HG03521 (cell line): ENCODE measurements at regions not wholly inside any gene's neighbourhood (a gene's known extent, or its start where the extent isn't known, plus 50 kb on each side); places are given as distances from the start of the nearest gene placed in this dataset.
"Not testable (repeated sequence)": the region's sequence is repeated elsewhere in the genome, so short reads cannot be mapped to it uniquely, and the experiment has no call there.

Experiments used
- ATAC-seq: cut with Tn5 transposase; IDR thresholded peaks from one replicate; pipeline ENCODE4 v1.9.1; 2021; ENCODE audit warnings: mild to moderate bottlenecking, moderate library complexity; ENCODE audit not compliant: unreplicated experiment

DNA sequence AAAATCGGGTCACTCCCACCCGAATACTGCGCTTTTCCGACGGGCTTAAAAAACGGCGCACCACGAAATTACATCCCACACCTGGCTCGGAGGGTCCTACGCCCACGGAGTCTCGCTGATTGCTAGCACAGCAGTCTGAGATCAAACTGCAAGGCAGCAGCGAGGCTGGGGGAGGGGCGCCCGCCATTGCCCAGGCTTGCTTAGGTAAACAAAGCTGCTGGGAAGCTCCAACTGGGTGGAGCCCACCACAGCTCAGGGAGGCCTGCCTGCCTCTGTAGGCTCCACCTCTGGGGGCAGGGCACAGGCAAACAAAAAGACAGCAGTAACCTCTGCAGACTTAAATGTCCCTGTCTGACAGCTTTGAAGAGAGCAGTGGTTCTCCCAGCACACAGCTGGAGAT, 325.7 kb upstream of the PIK3R1 start:
- not testable (repeated sequence) for ATAC-seq

DNA sequence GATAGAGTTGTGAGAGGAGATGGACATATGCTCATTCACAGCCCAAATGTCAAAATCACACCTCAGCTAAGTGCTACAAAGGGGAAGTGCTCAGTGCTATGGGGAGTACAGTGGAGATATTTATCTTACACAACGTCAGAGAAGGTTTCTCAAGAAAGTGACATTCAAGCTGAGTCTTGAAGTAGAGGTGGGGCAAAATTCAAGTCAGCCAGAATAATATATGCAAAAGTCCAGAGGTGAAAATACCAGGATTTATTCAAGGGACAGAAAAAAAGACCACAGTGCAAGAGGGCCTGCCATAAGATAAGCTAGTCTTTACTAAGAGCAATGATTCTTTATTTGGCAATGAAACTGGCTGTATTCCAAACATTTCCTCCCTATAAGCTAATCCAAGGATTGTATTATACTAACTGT, 327.8 kb upstream of the PIK3R1 start:
- ATAC-seq, result no peak

DNA sequence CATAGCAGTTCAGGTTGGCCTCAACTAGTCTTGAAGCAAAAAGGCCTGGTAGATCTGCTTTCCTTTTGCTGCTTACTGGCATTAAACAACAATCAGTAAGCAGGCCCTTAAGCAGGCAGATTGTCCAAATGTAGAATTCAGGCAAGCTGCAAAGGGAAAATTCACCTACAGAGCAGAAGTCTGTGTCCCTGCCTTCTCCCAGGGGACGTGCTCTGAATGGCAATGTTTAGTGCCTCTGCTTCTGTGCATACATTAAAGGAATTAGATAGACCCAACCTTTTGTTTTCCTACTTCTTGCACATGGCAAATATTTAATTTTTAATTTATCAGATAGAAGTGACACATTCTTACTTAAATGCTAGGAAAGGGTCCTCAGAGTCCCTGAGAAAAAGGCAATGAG, 328.8 kb upstream of the PIK3R1 start:
- no peak for ATAC-seq

DNA sequence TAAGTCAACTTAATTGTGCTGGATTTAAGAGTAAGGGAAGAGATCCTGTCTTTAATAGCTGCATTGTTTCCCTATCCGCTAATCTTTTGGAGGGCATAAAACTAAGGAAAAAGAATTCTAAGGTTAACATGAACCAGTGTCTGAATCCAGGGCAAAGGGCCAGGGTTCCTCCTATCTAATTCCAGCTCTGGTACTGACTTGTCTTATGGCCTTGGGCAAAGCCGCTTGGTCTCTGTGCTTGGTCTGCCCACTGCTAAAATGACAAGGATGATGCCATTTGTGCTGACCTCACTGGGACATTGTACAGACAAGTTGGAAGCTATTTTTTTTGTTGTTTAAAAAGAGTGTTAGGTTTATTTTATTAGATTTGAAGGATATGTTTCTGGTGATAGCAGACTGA, 334.7 kb upstream of the PIK3R1 start:
- no peak for ATAC-seq

DNA sequence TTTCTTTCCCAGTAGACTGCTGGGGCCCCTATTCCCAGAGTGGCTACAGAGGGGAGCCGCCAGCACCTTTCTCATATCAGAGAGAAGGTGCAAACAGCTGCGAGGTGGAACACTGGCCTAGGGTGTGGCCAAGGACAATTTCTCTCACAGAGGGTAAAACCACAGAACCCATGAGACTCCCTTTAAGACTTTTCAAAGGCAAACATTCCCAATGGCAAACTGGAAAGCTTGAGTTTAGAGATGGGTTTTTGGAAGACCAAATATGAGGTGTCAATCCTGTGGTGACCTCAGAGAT, 335.1 kb upstream of the PIK3R1 start:
- ATAC-seq, result no peak

DNA sequence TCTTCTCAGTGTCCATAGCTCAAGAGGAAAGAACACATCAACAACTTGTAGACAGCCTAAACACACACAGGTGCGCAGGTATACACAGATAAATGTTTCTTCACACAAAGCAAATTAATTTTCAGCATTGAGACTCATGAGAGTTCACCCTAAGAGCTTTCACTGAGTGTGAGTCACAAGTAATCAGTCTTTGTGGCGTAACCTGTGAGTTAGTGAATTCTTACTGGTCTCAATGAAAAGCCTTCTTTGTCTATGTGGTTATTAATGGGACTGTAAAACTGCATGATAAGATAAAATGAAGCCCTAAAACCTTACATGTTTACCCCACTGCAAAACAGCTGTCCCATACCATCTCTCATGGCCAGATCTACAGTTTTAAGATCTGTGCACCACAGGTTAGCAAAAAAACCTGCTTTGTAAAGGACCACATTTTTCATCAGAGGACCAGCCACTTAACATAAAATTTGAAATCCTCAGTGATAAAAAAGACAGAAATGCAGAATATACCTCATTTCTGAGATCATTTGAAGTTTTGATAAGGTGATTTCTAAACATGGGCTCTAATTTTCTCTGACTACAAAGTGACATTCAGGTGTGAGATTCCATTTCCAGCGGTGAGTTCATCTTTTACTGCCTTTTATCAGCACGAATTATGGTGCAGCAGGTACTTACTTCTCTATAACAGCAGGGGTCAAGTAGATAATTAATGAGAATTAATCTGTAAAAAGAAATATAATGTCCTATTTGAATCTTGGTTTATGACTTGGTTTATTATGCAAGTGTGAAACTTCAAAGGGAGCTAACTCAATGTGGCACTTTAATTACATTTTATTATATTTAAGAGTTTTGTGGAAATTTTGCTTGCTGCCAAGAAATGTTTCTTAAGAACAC, 335.7 kb upstream of the PIK3R1 start:
- no peak for ATAC-seq

DNA sequence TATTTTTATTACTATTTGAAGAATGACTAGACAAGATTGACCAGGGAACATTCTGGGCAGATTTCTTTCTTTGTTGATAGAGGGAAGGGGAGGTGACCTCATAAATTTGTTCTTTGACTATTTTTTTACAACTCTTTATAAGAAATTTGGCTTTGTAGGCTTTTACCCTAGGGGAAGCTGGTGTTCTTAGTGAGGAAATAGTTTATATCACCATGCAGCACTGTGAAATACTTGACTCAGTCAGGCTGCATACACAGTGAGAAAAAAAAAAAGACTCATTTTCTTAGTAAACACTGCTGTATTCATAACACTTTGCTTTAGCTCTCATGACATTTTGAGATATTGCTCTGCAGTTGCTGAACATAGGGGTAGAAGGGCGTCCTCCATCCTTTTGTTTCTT, 336.6 kb upstream of the PIK3R1 start:
- ATAC-seq, result no peak

DNA sequence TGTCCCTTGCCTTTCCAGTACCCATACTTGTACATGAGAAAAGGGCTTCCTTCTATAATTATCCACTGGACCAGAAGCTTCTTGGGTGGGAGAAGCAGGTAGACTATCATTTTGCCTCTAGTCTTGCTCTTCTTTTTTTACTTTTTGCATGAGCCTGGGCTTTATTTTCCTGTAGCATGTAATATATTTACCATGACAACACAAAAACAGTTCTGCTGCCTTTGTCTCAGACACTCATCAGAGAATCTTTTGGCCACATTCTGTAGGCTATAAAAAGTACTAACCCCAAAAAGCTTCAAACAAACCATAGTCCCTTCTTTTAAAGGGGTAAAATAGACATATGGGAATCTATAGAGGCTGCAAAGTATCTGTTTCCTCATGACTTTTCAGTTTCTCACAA, 339.2 kb upstream of the PIK3R1 start:
- no peak for ATAC-seq

DNA sequence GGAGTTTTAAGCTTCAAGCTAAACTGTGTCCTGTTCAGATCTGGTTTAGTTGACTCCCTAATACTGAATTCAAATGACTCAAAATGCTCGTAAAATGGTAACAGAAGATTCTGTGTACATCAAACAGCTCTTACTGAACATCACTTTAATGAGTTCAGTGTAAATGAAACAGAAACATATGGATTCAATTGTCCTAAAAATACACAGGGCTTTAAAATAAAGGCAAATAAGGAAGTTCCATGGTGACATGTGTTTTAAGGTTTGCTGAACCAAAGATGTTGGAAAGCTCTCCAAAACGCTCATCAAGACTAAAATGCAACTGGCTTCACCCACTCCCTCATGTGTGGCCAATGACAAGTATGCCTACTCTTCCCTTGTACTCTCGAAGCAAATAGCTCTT, 340.0 kb upstream of the PIK3R1 start:
- no peak for ATAC-seq

DNA sequence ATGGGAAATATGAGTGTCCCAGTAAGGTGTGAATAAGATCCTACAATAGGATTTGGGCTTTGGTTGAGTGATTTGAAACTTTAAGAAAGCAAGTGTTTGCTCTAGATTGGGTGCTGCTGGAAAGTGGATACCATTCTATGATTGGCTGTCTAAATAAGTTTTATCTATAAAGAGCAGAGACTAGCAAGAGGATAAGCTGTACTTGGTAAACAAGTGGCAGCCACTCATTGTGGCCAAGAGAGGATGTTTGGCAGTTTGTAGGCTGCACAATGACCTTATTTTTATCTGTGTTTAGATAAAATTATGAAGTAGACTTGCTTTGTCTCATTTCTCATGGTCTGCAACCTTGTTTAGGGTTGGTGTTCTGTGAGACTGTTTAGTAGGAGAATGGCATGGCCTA, 341.6 kb upstream of the PIK3R1 start:
- ATAC-seq, result no peak

DNA sequence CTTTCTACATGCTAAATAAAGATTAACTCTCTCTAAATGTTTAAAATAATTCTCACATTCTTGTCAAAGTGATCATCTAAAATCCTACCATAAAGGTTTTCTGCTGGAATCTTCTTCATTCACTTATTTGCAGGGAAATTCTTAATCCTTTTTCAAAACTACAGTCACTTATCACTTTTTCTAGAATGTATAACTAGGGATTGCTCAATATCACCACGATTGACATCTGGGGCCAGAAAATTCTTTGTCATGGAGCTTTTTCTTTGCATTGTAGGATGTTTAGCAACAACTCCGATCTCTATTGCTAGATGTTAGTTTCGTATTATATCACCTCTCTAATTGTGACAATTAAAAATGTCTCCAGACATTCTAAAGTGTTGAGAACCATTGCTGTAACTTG, 344.9 kb upstream of the PIK3R1 start:
- ATAC-seq, result no peak

DNA sequence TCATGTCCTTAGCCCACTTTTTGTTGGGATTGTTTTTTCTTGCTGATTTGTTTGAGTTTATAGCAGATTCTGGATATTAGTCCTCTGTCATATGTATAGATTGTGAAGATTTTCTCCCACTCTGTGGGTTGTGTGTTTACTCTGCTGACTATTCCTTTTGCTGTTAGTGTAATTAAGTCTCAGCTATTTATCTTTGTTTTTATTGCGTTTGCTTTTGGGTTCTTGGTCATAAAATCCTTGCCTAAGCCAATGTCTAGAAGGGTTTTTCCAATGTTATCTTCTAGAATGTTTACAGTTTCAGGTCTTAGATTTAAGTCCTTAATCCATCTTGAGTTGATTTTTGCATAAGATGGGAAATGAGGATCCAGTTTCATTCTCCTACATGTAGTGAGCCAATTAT, 351.2 kb upstream of the PIK3R1 start:
- not testable (repeated sequence) for ATAC-seq

DNA sequence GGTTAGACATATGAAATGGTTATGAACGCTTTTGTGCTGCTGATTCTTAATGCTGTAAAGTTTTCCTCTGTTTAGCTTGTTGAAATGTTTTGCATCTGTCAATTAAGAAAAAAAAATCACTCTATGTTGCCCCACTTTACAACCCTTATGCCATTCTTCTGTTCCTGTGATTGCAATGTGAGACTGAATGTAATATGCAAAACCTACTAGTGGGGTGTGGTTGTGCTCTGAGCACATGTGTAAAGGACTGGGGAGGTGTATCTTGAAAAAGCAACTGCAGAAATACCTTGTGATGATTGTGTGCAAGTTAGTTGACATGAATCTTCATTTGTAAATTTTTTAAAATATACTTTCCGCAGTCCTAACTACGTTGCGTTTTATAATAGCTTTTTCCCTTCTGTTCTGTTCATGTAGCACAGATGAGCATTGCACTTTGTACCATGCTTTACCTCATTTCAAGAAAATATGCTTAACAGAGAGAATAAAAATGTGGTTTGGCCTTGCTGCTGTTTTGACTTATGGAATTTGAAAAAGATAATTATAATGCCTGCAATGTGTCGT, 357.0 kb upstream of the PIK3R1 start:
- ATAC-seq, result no peak

DNA sequence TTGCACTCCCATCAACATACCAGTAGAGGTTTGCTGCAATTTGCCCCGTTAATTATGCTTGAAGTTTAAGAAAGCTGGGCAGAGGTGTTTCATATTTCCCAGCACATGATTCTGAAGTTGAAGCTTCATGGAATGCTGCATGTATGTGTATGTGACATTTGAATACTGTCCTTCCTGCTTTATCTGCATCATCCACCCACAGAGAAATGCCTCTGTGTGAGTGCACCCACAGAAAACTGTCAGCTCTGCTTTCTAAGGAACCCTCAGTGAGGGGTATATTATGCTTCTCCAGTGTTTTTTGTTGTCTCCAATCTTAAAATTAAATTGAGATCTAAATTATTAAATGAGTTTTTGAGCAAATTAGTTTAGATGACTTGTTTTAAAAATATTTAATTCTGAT, 358.1 kb upstream of the PIK3R1 start:
- no peak for ATAC-seq

DNA sequence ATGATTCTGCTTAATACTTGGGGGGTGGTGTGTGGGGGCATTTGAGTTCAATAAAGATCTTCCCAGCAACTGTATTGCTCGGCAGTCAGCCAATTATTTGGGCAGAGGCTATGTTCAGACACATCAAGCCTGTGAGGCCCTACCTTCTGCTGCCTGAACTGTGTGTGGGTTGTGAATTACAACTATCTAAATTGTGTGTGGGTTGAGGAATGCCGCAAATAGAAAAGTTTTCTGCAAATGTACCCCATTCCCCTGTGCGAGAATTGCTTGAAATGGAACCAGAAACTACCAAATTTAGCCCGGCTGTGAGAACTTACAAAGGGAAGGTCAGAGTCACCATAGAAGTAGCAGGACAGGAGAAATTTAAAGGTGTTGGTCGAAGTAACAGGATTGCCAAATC, 360.0 kb upstream of the PIK3R1 start:
- ATAC-seq, result no peak

DNA sequence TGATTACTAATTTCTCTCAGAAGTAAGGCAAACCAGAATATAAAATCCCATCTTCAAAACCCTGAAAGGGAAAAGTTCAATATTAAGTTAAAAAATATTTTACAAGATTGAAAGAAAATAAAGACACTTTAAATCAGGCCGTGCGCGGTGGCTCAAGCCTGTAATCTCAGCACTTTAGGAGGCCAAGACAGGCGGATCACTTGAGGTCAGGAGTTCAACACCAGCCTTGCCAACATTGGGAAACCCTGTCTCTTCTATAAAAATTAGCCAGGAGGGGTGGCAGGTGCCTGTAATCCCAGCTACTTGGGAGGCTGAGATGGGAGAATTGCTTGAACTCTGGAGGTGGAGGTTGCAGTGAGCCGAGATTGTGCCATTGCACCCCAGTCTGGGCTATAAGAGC, 364.6 kb upstream of the PIK3R1 start:
- not testable (repeated sequence) for ATAC-seq

DNA sequence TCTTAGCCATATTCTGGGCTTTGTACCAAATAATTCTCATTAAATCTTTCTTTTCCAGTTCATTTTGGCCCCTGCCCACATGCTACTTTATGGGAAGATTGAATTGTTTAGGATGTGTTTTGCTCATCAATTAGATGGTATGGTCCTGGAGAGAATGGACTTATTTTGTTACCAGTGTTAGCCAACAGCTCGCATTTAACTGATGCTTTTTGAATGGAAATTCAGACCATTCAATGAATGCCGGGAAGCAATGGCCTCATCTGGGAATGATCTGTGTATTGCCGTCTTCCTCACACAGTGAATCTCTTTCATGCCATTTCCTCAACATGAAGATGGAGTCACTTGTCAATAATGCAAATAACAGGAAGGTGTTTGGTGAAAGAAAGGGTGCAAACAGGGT, 370.6 kb upstream of the PIK3R1 start:
- ATAC-seq, result no peak

DNA sequence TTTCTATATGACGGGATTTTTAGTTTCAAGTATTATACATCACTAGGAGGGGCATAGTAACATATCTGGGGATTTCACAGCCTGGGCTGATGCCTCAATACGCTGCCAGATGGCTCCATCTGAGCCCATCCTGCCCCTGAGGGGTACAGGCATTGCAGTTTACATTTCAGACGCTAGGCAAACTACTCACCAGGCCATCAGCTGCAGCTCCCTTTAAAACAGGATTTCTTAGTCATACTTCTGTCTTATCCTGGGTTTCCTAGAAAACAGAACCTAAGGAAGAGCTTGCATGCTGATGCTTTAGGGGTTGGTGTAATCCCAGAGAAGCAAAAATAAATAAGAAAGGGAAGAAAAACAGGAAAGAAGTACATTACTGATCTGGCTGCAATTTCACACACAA, 372.8 kb upstream of the PIK3R1 start:
- ATAC-seq, result no peak

DNA sequence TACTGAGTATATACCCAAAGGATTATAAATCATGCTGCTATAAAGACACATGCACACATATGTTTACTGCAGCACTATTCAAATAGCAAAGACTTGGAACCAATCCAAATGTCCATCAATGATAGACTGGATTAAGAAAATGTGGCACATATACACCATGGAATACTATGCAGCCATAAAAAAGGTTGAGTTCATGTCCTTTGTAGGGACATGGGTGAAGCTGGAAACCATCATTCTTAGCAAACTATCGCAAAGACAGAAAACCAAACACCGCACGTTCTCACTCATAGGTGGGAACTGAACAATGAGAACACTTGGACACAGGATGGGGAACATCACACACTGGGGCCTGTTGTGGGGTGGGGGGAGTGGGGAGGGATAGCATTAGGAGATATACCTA, 378.3 kb upstream of the PIK3R1 start:
- ATAC-seq, result not testable (repeated sequence)

DNA sequence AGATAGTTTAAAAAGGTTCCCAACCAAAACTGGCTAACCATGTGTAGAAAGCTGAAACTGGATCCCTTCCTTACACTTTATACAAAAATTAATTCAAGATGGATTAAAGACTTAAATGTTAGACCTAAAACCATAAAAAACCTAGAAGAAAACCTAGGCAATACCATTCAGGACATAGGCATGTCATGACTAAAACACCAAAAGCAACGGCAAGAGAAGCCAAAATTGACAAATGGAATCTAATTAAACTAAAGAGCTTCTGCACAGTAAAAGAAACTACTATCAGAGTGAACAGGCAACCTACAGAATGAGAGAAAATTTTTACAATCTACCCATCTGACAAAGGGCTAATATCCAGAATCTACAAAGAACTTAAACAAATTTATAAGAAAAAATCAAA, 379.1 kb upstream of the PIK3R1 start:
- ATAC-seq, result not testable (repeated sequence)

DNA sequence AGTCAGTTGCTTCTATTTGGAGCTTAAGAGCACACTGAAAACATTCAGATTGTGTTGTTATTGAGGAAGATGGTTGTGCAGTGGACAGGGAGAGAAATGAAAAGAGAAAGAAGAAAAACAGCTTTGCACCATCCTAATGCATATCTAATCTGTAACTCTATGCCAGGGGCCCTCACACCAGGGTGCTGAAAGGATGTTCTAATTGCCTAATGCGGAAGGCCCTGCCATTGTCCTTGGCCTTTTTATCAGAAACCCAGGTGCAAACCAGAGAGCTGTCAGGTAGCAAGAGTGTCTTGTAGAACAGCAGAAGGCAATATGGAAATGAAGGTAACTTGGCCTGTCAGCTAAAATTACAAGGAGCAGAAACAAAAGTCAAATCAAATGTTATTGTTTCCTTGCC, 384.5 kb upstream of the PIK3R1 start:
- no peak for ATAC-seq

DNA sequence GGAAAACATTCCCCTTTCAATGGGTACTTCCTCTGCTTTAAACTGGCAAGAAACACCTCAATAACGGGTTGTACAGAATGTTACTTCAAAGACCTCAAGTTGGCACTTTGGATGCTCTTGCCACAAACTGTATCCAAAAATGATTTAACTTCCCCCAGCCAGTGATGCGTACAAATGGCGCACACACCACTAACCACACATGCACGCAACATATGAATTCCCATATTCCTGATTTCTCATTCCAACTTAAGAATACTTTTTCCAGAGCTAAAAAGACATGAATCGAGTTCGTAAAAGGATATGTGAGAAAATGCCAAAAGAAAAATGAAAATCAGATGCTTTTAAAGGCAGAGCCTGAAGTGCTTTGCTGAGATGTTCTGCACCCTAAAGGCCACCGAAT, 388.0 kb upstream of the PIK3R1 start:
- ATAC-seq, result no peak

DNA sequence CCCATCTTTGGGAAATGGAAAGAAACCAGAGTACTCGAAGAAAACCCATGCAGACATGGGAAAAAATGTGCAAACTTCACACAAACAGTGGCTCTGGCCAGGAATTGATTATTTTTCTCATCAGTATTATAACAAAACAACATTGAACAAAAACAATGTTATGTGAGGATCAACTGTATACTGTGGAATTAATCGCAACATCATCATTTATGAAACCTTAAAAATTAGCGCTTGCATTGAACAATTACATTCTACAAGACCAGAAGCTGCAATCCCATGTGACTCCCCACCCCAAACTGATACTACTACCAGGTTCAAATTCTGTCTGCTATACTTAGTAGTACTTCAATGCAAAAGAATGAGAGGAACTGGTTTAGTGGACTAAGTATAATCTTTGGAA, 390.7 kb upstream of the PIK3R1 start:
- no peak for ATAC-seq
